ENCODE measurements at regions not wholly inside any gene's neighbourhood (a gene's known extent, or its start where the extent isn't known, plus 50 kb on each side); places are given as distances from the start of the nearest gene placed in this dataset.
"Not testable (repeated sequence)": the region's sequence is repeated elsewhere in the genome, so short reads cannot be mapped to it uniquely, and the experiment has no call there.

DNA sequence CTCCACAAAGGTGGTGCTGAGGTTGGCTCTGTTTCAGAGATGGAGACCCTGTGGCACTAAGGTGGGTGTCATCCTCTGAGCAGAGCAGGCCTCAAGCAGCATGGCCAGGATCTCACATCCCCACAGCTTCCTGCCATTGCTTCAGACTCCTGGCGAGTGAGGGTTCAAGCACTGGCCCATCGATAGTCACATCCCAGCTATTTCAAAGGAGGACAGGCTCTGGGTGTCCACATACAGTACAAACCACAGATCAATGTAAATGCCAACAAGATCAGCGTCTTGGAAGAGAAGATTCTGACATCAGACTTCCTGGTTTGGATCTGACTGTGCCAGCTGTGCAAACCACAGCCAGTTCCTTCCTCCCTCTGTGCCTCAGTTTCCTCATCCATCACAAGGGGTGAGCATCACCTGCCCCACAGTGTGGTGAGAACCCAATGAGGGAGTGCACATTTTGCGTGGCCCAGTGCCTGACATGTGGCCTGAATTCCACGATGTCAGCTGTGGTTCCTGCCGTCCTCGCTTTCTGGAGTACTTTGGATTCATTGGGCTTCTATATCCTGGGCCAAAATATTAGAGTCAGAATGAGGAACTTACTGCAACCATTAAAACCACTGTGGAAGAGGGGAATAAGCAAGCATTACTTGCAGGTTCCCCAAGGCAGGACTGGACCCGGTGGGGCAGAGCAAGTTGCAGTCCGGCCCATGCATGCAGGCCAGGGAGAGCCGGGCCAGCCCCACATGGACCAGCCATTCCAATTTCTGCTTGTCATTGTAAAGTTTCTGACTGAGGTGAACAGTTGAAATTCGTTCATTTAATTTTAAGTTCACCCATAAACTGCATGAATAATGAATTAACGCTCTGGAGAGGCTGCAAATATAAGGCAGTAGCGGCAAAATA is 236.0 kb downstream of the TTLL2 start:
- ChIA-PET POLR2A (ENCODE audit: unreplicated experiment) (no interaction called here), CTCF (no interaction called here)
- H3K36me3 ChIP-seq (ENCODE audit: low read depth) = no peaks in the 10 kb centered on the region
- no TSS peak for BruUV-seq (replicated peaks)
- no peak for TF ChIP-seq EZH2 (IDR thresholded peaks at IDR 0.05; ENCODE audit: low read depth)
- TF ChIP-seq, protein P1, sequence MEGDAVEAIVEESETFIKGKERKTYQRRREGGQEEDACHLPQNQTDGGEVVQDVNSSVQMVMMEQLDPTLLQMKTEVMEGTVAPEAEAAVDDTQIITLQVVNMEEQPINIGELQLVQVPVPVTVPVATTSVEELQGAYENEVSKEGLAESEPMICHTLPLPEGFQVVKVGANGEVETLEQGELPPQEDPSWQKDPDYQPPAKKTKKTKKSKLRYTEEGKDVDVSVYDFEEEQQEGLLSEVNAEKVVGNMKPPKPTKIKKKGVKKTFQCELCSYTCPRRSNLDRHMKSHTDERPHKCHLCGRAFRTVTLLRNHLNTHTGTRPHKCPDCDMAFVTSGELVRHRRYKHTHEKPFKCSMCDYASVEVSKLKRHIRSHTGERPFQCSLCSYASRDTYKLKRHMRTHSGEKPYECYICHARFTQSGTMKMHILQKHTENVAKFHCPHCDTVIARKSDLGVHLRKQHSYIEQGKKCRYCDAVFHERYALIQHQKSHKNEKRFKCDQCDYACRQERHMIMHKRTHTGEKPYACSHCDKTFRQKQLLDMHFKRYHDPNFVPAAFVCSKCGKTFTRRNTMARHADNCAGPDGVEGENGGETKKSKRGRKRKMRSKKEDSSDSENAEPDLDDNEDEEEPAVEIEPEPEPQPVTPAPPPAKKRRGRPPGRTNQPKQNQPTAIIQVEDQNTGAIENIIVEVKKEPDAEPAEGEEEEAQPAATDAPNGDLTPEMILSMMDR (conservative IDR thresholded peaks at IDR 0.05) = no peak
- no peak overlapping the region for H2AFZ ChIP-seq
- H3K79me2 ChIP-seq (ENCODE audit: low read depth) = no peaks in the 10 kb centered on the region
- no peak for DNase-seq
- intact Hi-C loops (cut with micrococcal nuclease; ENCODE audit: unreplicated experiment) = no loop called here
- H3F3A ChIP-seq (ENCODE audit: insufficient read depth, low read depth) = no peaks in the 10 kb centered on the region
- H3K9me3 ChIP-seq (ENCODE audit: insufficient read depth, low read depth) = no peaks in the 10 kb centered on the region
- no peaks in the 10 kb centered on the region; the same call in 1 of the 2 replicates for H4K20me1 ChIP-seq (ENCODE audit: insufficient read depth)
- H3K4me3 ChIP-seq = no peak overlapping the region
- H3K4me2 ChIP-seq = no peak overlapping the region
- H3K9me2 ChIP-seq (ENCODE audit: insufficient read depth) = no peaks in the 10 kb centered on the region
- H3K4me1 ChIP-seq (replicated peaks; ENCODE audit: insufficient read depth) = no peaks in the 10 kb centered on the region
- H3K27ac ChIP-seq = no peak overlapping the region
- H3K27me3 ChIP-seq (ENCODE audit: insufficient read depth, low read depth) = peaks cover 70% of the 10 kb centered on the region

DNA sequence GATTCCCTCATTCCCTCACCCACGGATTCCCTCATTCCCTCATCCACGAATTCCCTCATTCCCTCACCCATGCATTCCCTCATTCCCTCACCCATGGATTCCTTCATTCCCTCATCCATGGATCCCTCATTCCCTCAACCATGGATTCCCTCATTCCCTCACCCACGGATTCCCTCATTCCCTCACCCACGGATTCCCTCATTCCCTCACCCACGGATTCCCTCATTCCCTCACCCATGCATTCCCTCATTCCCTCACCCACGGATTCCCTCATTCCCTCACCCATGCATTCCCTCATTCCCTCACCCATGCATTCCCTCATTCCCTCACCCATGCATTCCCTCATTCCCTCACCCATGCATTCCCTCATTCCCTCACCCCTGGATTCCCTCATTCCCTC is 238.0 kb downstream of the TTLL2 start:
- DNase-seq; intact Hi-C loops (cut with micrococcal nuclease; ENCODE audit: unreplicated experiment); H3K27ac ChIP-seq; H3K9me3 ChIP-seq (ENCODE audit: insufficient read depth, low read depth); H3K9me2 ChIP-seq (ENCODE audit: insufficient read depth); H3F3A ChIP-seq (ENCODE audit: insufficient read depth, low read depth); H2AFZ ChIP-seq; H3K36me3 ChIP-seq (ENCODE audit: low read depth); H3K4me1 ChIP-seq (replicated peaks; ENCODE audit: insufficient read depth); BruUV-seq (replicated peaks); POLR2A ChIA-PET (ENCODE audit: unreplicated experiment); H3K4me3 ChIP-seq; H3K79me2 ChIP-seq (ENCODE audit: low read depth); H4K20me1 ChIP-seq (ENCODE audit: insufficient read depth); H3K4me2 ChIP-seq; CTCF ChIA-PET: not testable (repeated sequence)
- peaks cover 75% of the 10 kb centered on the region for H3K27me3 ChIP-seq (ENCODE audit: insufficient read depth, low read depth)

DNA sequence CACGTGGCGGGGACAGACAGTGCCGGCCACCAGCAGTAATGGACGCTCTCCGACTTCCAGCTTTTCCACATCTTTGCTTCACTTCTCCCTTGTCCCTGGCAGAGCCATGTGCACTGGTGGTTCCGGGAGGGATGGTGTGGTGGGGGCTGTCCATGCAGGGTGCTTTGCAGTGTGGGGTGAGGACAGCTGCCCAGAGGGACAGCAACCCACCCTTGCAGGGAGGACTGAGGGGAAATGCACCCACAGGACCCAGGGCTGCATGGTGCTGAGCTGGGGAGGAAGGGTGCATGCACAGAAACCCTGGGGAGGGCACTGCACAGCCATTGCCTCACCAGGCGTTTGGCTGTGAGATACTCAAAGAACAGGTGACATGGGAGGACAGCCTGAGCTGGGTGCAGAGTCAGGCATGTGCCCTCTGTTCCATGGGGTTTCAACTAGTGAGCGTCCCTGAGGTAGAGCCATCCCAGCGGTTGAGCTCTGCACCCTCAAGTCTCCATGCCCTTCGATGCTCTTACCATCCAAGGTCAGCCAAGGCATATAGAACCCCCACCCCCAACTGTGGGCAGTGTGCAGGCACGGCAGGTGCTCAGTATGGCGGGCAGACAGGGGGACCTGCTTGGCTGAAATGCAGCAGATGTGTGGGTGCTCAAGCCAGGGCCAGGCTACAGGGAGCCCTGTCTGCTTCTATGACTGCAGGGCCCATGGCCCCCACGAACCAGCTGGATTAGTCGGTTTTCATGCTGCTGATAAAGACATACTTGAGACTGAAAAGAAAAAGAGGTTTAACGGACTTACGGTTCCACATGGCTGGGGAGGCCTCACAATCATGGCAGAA is 239.7 kb downstream of the TTLL2 start:
- ChIA-PET CTCF (no interaction called here), POLR2A (ENCODE audit: unreplicated experiment) (no interaction called here)
- intact Hi-C loops (cut with micrococcal nuclease; ENCODE audit: unreplicated experiment) = no loop called here
- Histone ChIP-seq H4K20me1 (ENCODE audit: insufficient read depth) (no peaks in the 10 kb centered on the region; the same call in 1 of the 2 replicates), H3F3A (ENCODE audit: insufficient read depth, low read depth) (no peaks in the 10 kb centered on the region), H2AFZ (no peak overlapping the region), H3K27me3 (ENCODE audit: insufficient read depth, low read depth) (peaks cover 71% of the 10 kb centered on the region), H3K4me3 (no peak overlapping the region), H3K9me2 (ENCODE audit: insufficient read depth) (no peaks in the 10 kb centered on the region), H3K27ac (no peak overlapping the region), H3K79me2 (ENCODE audit: low read depth) (no peaks in the 10 kb centered on the region), H3K36me3 (ENCODE audit: low read depth) (no peaks in the 10 kb centered on the region), H3K4me2 (no peak overlapping the region), H3K9me3 (ENCODE audit: insufficient read depth, low read depth) (no peaks in the 10 kb centered on the region), H3K4me1 (replicated peaks; ENCODE audit: insufficient read depth) (no peaks in the 10 kb centered on the region)
- no peak for DNase-seq
- TF ChIP-seq, protein P1 (conservative IDR thresholded peaks at IDR 0.05) = no peak
- TF ChIP-seq EZH2 (IDR thresholded peaks at IDR 0.05; ENCODE audit: low read depth) = no peak
- BruUV-seq (replicated peaks) = no TSS peak

All from PC-9 (cell line).